IMR-90 (cell line): ENCODE measurements at regions not wholly inside any gene's neighbourhood (a gene's known extent, or its start where the extent isn't known, plus 50 kb on each side); places are given as distances from the start of the nearest gene placed in this dataset.

ENCODE experiments used
- ATAC-seq: fragments of 200-7000 bp; cut with Tn5 transposase; 2 replicates; pipeline ENCODE4 v1.9.1; 2020; ENCODE audit warnings: low read depth, mild to moderate bottlenecking, moderate library complexity
- BruUV-seq: library from RNA; stranded (reverse); fragments of 400-500 nt; replicated peaks from 2 replicates; lab custom pipeline; 2021; lab: Mats Ljungman, UMichigan
- CTCF ChIA-PET: fragments of 300-600 bp; formaldehyde crosslinking; extraction: SDS; loops from one replicate; lab custom pipeline; 2021; ENCODE audit warnings: antibody characterized with exemption; lab: Yijun Ruan, JAX
- POLR2A ChIA-PET: fragments of 300-600 bp; sonication (Branson Sonifier 250); formaldehyde crosslinking; loops from one replicate; lab custom pipeline; 2022; ENCODE audit warnings: antibody characterized with exemption; ENCODE audit not compliant: unreplicated experiment; lab: Charles Lee
- DNase-seq: peaks from one replicate; pipeline ENCODE4 v3.0.0; 2013
- H2AFZ ChIP-seq: replicated peaks from 2 replicates; pipeline ENCODE3; 2013; ENCODE audit warnings: low read length, mild to moderate bottlenecking; ENCODE audit not compliant: poor library complexity
- H2AK5ac ChIP-seq: 2 replicates; pipeline ENCODE4 v1.6.1; 2013; ENCODE audit warnings: low read depth, low read length, inconsistent platforms
- H2AK9ac ChIP-seq: replicated peaks from 2 replicates; pipeline ENCODE3; 2013; ENCODE audit warnings: mild to moderate bottlenecking, low read depth, low read length, moderate library complexity; ENCODE audit not compliant: poor library complexity
- H2BK120ac ChIP-seq: 2 replicates; pipeline ENCODE4 v1.6.1; 2013; ENCODE audit warnings: low read depth, low read length, inconsistent platforms
- H2BK15ac ChIP-seq: 3 replicates; pipeline ENCODE4 v1.6.1; 2013; ENCODE audit warnings: low read depth, low read length, inconsistent platforms
- H2BK20ac ChIP-seq: 2 replicates; pipeline ENCODE4 v1.6.1; 2013; ENCODE audit warnings: low read depth, mild to moderate bottlenecking, inconsistent platforms, low read length, moderate library complexity
- H2BK5ac ChIP-seq: 2 replicates; pipeline ENCODE4 v1.6.1; 2013; ENCODE audit warnings: mild to moderate bottlenecking, low read depth, low read length, inconsistent platforms; ENCODE audit not compliant: poor library complexity, severe bottlenecking
- H3K14ac ChIP-seq: replicated peaks from 2 replicates; pipeline ENCODE4 v1.6.1; 2013; ENCODE audit warnings: low read depth, low read length, inconsistent platforms
- H3K18ac ChIP-seq: 2 replicates; pipeline ENCODE4 v1.6.1; 2013; ENCODE audit warnings: low read depth, low read length, control low read depth
- H3K23ac ChIP-seq: 2 replicates; pipeline ENCODE4 v1.6.1; 2013; ENCODE audit warnings: low read depth, low read length, inconsistent platforms
- H3K27ac ChIP-seq: 2 replicates; pipeline ENCODE4 v1.5.1; 2013; ENCODE audit warnings: mild to moderate bottlenecking, control low read depth, low read length; ENCODE audit not compliant: insufficient read depth
- H3K27me3 ChIP-seq: 2 replicates; pipeline ENCODE4 v1.6.1; 2013; ENCODE audit warnings: low read length; ENCODE audit not compliant: control insufficient read depth, insufficient read depth
- H3K36me3 ChIP-seq: 2 replicates; pipeline ENCODE4 v1.6.1; 2013; ENCODE audit warnings: low read length, mixed read lengths; ENCODE audit not compliant: control insufficient read depth, insufficient read depth
- H3K4ac ChIP-seq: 2 replicates; pipeline ENCODE4 v1.6.1; 2013; ENCODE audit warnings: low read depth, low read length, inconsistent platforms
- H3K4me1 ChIP-seq: 2 replicates; pipeline ENCODE4 v1.6.1; 2013; ENCODE audit warnings: low read length, mixed read lengths; ENCODE audit not compliant: control insufficient read depth, insufficient read depth
- H3K4me2 ChIP-seq: 2 replicates; pipeline ENCODE4 v1.6.1; 2013; ENCODE audit warnings: low read depth, mild to moderate bottlenecking, control low read depth, low read length, moderate library complexity
- H3K4me3 ChIP-seq: 2 replicates; pipeline ENCODE4 v1.5.1; 2013; ENCODE audit warnings: low read depth, mild to moderate bottlenecking, control low read depth, low read length, moderate library complexity; ENCODE audit not compliant: insufficient read depth
- H3K56ac ChIP-seq: 2 replicates; pipeline ENCODE4 v1.6.1; 2013; ENCODE audit warnings: low read length, inconsistent platforms; ENCODE audit not compliant: insufficient read depth; ENCODE audit errors: extremely low read depth
- H3K79me1 ChIP-seq, 2 experiments: 2 replicates each; pipeline ENCODE4 v1.6.1; 2013; ENCODE audit warnings: low read length in 2 of 2, inconsistent platforms in 1 of 2, low read depth in 1 of 2
- H3K9ac ChIP-seq: 2 replicates; pipeline ENCODE4 v1.6.1; 2013; ENCODE audit warnings: low read depth, low read length, control low read depth
- H3K9me1 ChIP-seq: 2 replicates; pipeline ENCODE4 v1.6.1; 2013; ENCODE audit warnings: low read length, inconsistent platforms; ENCODE audit not compliant: insufficient read depth
- H3K9me3 ChIP-seq: 2 replicates; pipeline ENCODE4 v1.6.1; 2013; ENCODE audit warnings: low read length; ENCODE audit not compliant: control insufficient read depth, insufficient read depth
- H4K20me1 ChIP-seq: 2 replicates; pipeline ENCODE4 v1.6.1; 2013; ENCODE audit warnings: low read length, inconsistent platforms; ENCODE audit not compliant: insufficient read depth
- H4K5ac ChIP-seq: 2 replicates; pipeline ENCODE4 v1.6.1; 2013; ENCODE audit warnings: mild to moderate bottlenecking, low read depth, low read length, control low read depth
- H4K8ac ChIP-seq, 2 experiments: 2 replicates each; pipeline ENCODE4 v1.6.1; 2013; ENCODE audit warnings: low read depth in 2 of 2, low read length in 2 of 2, control low read depth in 1 of 2, inconsistent platforms in 1 of 2
- H4K91ac ChIP-seq: 2 replicates; pipeline ENCODE4 v1.6.1; 2013; ENCODE audit warnings: low read depth, low read length, inconsistent platforms; ENCODE audit not compliant: insufficient read depth
- CHD1 ChIP-seq: IDR thresholded peaks from 2 replicates; pipeline ENCODE4 v1.6.1; 2012; ENCODE audit warnings: low read depth, low read length, improper control_type of control experiment
- NFE2L2 ChIP-seq: fragments of 150-350 bp; IDR thresholded peaks from 2 replicates; pipeline ENCODE4 v1.6.1; 2016; ENCODE audit warnings: low read depth, mild to moderate bottlenecking, low read length
- POLR2A ChIP-seq: IDR thresholded peaks from 2 replicates; pipeline ENCODE4 v1.6.1; 2012; ENCODE audit warnings: mild to moderate bottlenecking, low read depth, low read length
- SMC3 ChIP-seq: fragments of 150-350 bp; IDR thresholded peaks from 2 replicates; pipeline ENCODE4 v1.6.1; 2016; ENCODE audit warnings: low read depth, mild to moderate bottlenecking, antibody characterized with exemption, low read length, moderate library complexity
- WGBS, 2 experiments: methylation state at CpG; one replicate each; pipeline versions ENCODE4 v1.1.5 to v1.1.7; 2013; ENCODE audit warnings: missing lambda C conversion rate in 2 of 2; ENCODE audit not compliant: insufficient read length in 1 of 2; ENCODE audit errors: extremely low coverage in 2 of 2; 5-methylcytosine and 5-hydroxymethylcytosine counted together
- dilution Hi-C: fragments of 300-500 bp; cut with HindIII; formaldehyde crosslinking; loops from one replicate; pipeline ENCODE4 v1.14.3; 2018; ENCODE audit warnings: low sequenced_read_pairs; ENCODE audit not compliant: unreplicated experiment
- in situ Hi-C: fragments of 300-500 bp; cut with MboI; formaldehyde crosslinking; loops from 3 replicates; pipeline ENCODE4 v1.14.3; 2019; ENCODE audit warnings: low sequenced_read_pairs, inconsistent platforms, mixed read lengths
- intact Hi-C: fragments of 100-400 bp; cut with micrococcal nuclease; formaldehyde crosslinking; loops from 2 replicates; pipeline ENCODE4 v1.10.0; 2022
- TF ChIP-seq, protein P1 (sequence below): conservative IDR thresholded peaks from 2 replicates; pipeline ENCODE4 v1.5.1; 2012; ENCODE audit warnings: mild to moderate bottlenecking, low read depth, low read length, improper control_type of control experiment
- TF ChIP-seq, protein P2 (sequence below): fragments of 150-350 bp; IDR thresholded peaks from 2 replicates; pipeline ENCODE4 v1.6.1; 2017; ENCODE audit warnings: mild to moderate bottlenecking, antibody characterized with exemption, low read length, low read depth
- TF ChIP-seq, protein P3 (sequence below): fragments of 150-350 bp; IDR thresholded peaks from 2 replicates; pipeline ENCODE4 v1.6.1; 2016; ENCODE audit warnings: low read depth, mild to moderate bottlenecking, low read length, moderate library complexity, borderline replicate concordance

DNA sequence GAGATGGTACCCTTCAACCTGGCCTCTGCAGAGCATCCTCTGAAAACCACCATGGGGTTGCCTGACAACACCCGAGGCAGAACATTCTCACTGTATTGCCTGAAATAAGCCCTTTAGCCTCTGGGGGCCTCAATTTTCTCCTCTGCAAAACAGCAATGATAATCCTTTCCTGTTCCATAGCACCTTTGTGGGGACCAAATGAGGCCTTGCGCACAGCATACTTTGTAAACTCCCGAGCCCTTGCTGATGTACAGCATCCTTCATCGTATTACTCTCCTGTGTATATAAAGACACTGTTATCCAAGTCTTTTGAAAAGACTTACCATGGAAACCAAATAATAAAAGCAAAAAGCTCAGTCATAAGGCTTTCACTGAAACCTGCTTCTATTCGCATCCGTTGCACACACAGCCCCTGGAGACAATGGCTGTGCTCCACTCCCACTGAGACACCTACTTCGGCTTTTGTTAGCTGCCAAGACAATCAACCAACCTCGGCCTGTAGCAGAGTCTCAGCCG is 276.0 kb downstream of the FOXO1 start:
- Histone ChIP-seq H2BK15ac (no peak overlapping the region), H2BK120ac (no peak overlapping the region), H3K18ac (no peak overlapping the region), H3K4ac (no peak overlapping the region), H2AK9ac (no peak overlapping the region), H4K8ac (no peak overlapping the region), H2AK5ac (no peak overlapping the region), H3K14ac (no peak overlapping the region), H3K9me1 (peaks cover 2% of the 10 kb centered on the region; the same call in 1 of the 2 replicates), H3K9me3 (no peaks in the 10 kb centered on the region), H3K4me3 (no peak overlapping the region), H3K9ac (no peak overlapping the region), H3K4me2 (no peak overlapping the region), H3K23ac (no peak overlapping the region), H4K91ac (no peak overlapping the region), H3K4me1 (0 out of 2 replicates have a peak, but pooled peaks cover 2% of the 10 kb centered on the region), H3K27ac (no peak overlapping the region), H3K79me1 (no peaks in the 10 kb centered on the region), H2BK20ac (no peak overlapping the region), H2BK5ac (no peak overlapping the region), H4K20me1 (no peaks in the 10 kb centered on the region), H4K5ac (no peak overlapping the region), H3K36me3 (no peaks in the 10 kb centered on the region), H3K27me3 (peaks cover 4% of the 10 kb centered on the region; the same call in 1 of the 2 replicates), H2AFZ (no peak overlapping the region), H3K56ac (no peak overlapping the region)
- TF ChIP-seq, protein P1, sequence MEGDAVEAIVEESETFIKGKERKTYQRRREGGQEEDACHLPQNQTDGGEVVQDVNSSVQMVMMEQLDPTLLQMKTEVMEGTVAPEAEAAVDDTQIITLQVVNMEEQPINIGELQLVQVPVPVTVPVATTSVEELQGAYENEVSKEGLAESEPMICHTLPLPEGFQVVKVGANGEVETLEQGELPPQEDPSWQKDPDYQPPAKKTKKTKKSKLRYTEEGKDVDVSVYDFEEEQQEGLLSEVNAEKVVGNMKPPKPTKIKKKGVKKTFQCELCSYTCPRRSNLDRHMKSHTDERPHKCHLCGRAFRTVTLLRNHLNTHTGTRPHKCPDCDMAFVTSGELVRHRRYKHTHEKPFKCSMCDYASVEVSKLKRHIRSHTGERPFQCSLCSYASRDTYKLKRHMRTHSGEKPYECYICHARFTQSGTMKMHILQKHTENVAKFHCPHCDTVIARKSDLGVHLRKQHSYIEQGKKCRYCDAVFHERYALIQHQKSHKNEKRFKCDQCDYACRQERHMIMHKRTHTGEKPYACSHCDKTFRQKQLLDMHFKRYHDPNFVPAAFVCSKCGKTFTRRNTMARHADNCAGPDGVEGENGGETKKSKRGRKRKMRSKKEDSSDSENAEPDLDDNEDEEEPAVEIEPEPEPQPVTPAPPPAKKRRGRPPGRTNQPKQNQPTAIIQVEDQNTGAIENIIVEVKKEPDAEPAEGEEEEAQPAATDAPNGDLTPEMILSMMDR = no peak
- TF ChIP-seq, protein P2, sequence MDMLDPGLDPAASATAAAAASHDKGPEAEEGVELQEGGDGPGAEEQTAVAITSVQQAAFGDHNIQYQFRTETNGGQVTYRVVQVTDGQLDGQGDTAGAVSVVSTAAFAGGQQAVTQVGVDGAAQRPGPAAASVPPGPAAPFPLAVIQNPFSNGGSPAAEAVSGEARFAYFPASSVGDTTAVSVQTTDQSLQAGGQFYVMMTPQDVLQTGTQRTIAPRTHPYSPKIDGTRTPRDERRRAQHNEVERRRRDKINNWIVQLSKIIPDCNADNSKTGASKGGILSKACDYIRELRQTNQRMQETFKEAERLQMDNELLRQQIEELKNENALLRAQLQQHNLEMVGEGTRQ = no peak
- TF ChIP-seq, protein P3, sequence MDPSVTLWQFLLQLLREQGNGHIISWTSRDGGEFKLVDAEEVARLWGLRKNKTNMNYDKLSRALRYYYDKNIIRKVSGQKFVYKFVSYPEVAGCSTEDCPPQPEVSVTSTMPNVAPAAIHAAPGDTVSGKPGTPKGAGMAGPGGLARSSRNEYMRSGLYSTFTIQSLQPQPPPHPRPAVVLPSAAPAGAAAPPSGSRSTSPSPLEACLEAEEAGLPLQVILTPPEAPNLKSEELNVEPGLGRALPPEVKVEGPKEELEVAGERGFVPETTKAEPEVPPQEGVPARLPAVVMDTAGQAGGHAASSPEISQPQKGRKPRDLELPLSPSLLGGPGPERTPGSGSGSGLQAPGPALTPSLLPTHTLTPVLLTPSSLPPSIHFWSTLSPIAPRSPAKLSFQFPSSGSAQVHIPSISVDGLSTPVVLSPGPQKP = no peak
- TF ChIP-seq SMC3 = no peak
- TF ChIP-seq CHD1 = no peak
- TF ChIP-seq POLR2A = no peak
- TF ChIP-seq NFE2L2 = no peak
- no peak for ATAC-seq
- in situ Hi-C loops (no loop called here), dilution Hi-C loops (no loop called here), intact Hi-C loops (no loop called here)
- CTCF ChIA-PET = no interaction called here
- POLR2A ChIA-PET = no interaction called here
- no TSS peak for BruUV-seq
- 83% methylated on average over 3 of the region's 9 CpGs; no CpG with 5 or more reads in 1 of the 2 experiments for WGBS, 2 experiments
- DNase-seq = no peak
